ENCODE measurements at regions not wholly inside any gene's neighbourhood (a gene's known extent, or its start where the extent isn't known, plus 50 kb on each side); places are given as distances from the start of the nearest gene placed in this dataset.

- intact Hi-C loops (cut with micrococcal nuclease) = no loop called here
- Mint-ChIP-seq H3K4me1 (peaks cover 44% of the 10 kb centered on the region), H3K9me3 (ENCODE audit: insufficient read depth) (no peaks in the 10 kb centered on the region), H3K4me3 (peak overlapping the region; percentile 69), H3K27me3 (no peaks in the 10 kb centered on the region), H3K27ac (peak overlapping the region; percentile 95)
- H4K20me1 ChIP-seq (ENCODE audit: control insufficient read depth, insufficient read depth, low read length, poor library complexity, severe bottlenecking) = no peaks in the 10 kb centered on the region
- H3K4me2 ChIP-seq (replicated peaks; ENCODE audit: low read depth, low read length, poor library complexity, severe bottlenecking) = peak overlapping the region; percentile 37
- WGBS (ENCODE audit: insufficient coverage) = 72% methylated on average over 10 of the region's 16 CpGs
- peak overlapping the region; percentile 42 for H3K9ac ChIP-seq (ENCODE audit: low read length)
- no peaks in the 10 kb centered on the region for H3K27me3 ChIP-seq (replicated peaks in 1 of 4; ENCODE audit: control extremely low read depth in 1 of 4, control insufficient read depth in 3 of 4, insufficient read depth in 4 of 4, low read length in 3 of 4)
- no peaks in the 10 kb centered on the region for H3K36me3 ChIP-seq (replicated peaks in 1 of 2; ENCODE audit: control extremely low read depth in 1 of 2, control insufficient read depth in 1 of 2, extremely low read depth in 1 of 2, insufficient read depth in 2 of 2, low read length in 1 of 2)
- H3K79me2 ChIP-seq (ENCODE audit: control insufficient read depth, insufficient read depth, low read length) = no peaks in the 10 kb centered on the region
- peak; percentile 73 for TF ChIP-seq EZH2 (IDR thresholded peaks at IDR 0.05; ENCODE audit: borderline replicate concordance, insufficient read depth, low read depth, low read length, poor library complexity, severe bottlenecking)
- TF ChIP-seq CTCF (IDR thresholded peaks at IDR 0.05) = no peak
- DNase-seq (peak; percentile 88), ATAC-seq (ENCODE audit: low read depth) (peak; percentile 77)
- ChIA-PET POLR2A (no interaction called here), CTCF (no interaction called here)
- peaks cover 0 to 3% (median 0%) of the 10 kb centered on the region in 3 donors for H3K9me3 ChIP-seq (ENCODE audit: control extremely low read depth in 1 of 3, control insufficient read depth in 2 of 3, insufficient read depth in 1 of 3, low read length in 2 of 3)
- H3K4me1 ChIP-seq (ENCODE audit: control insufficient read depth in 2 of 2, insufficient read depth in 2 of 2, low read length in 2 of 2) = peaks cover 25 to 53% of the 10 kb centered on the region in 2 donors
- H2AFZ ChIP-seq (ENCODE audit: insufficient read depth, low read depth, low read length, poor library complexity, severe bottlenecking) = no peak overlapping the region
- H3K4me3 ChIP-seq (ENCODE audit: control extremely low read depth in 1 of 5, extremely low read depth in 1 of 5, insufficient read depth in 1 of 5, low read depth in 2 of 5, low read length in 4 of 5) = peak overlapping the region in 1 of 5 experiments; percentile 18
- peak overlapping the region; percentile 87 to 92 for H3K27ac ChIP-seq (ENCODE audit: low read length in 2 of 2)
Observed at GRCh38 chr21:43352568-43353281, 74.2 kb downstream of the SIK1 start.

GRCh38 chr21:43352154-43352537 is 74.8 kb downstream of the SIK1 start:
- intact Hi-C loops (cut with micrococcal nuclease) = no loop called here
- Mint-ChIP-seq H3K4me3 (no peak overlapping the region), H3K4me1 (peaks cover 41% of the 10 kb centered on the region), H3K9me3 (ENCODE audit: insufficient read depth) (no peaks in the 10 kb centered on the region), H3K27ac (peak overlapping the region; percentile 95), H3K27me3 (no peaks in the 10 kb centered on the region)
- DNase-seq (no peak), ATAC-seq (ENCODE audit: low read depth) (no peak)
- Histone ChIP-seq H3K36me3 (replicated peaks in 1 of 2; ENCODE audit: control extremely low read depth in 1 of 2, control insufficient read depth in 1 of 2, extremely low read depth in 1 of 2, insufficient read depth in 2 of 2, low read length in 1 of 2) (no peaks in the 10 kb centered on the region), H3K27me3 (replicated peaks in 1 of 4; ENCODE audit: control extremely low read depth in 1 of 4, control insufficient read depth in 3 of 4, insufficient read depth in 4 of 4, low read length in 3 of 4) (no peaks in the 10 kb centered on the region), H3K4me1 (ENCODE audit: control insufficient read depth in 2 of 2, insufficient read depth in 2 of 2, low read length in 2 of 2) (peaks cover 25 to 53% of the 10 kb centered on the region in 2 donors), H3K4me2 (replicated peaks; ENCODE audit: low read depth, low read length, poor library complexity, severe bottlenecking) (no peak overlapping the region), H3K79me2 (ENCODE audit: control insufficient read depth, insufficient read depth, low read length) (no peaks in the 10 kb centered on the region), H3K9ac (ENCODE audit: low read length) (no peak overlapping the region), H3K27ac (ENCODE audit: low read length in 2 of 2) (peak overlapping the region; percentile 87 to 92), H3K9me3 (ENCODE audit: control extremely low read depth in 1 of 3, control insufficient read depth in 2 of 3, insufficient read depth in 1 of 3, low read length in 2 of 3) (peaks cover 0 to 3% (median 0%) of the 10 kb centered on the region in 3 donors), H2AFZ (ENCODE audit: insufficient read depth, low read depth, low read length, poor library complexity, severe bottlenecking) (no peak overlapping the region), H4K20me1 (ENCODE audit: control insufficient read depth, insufficient read depth, low read length, poor library complexity, severe bottlenecking) (no peaks in the 10 kb centered on the region), H3K4me3 (ENCODE audit: control extremely low read depth in 1 of 5, extremely low read depth in 1 of 5, insufficient read depth in 1 of 5, low read depth in 2 of 5, low read length in 4 of 5) (no peak overlapping the region)
- POLR2A ChIA-PET = interaction anchor here (0.6 kb wide), 1 partner anchor 902 kb away, joined by 3 read pairs; no protein-coding TSS in a partner anchor
- CTCF ChIA-PET = no interaction called here
- TF ChIP-seq CTCF (IDR thresholded peaks at IDR 0.05) (no peak), EZH2 (IDR thresholded peaks at IDR 0.05; ENCODE audit: borderline replicate concordance, insufficient read depth, low read depth, low read length, poor library complexity, severe bottlenecking) (no peak)
- 93% methylated on average over 3 of the region's 8 CpGs for WGBS (ENCODE audit: insufficient coverage)

All from B cell (primary cell).